WTC11 (cell line): ENCODE measurements at regions not wholly inside any gene's neighbourhood (a gene's known extent, or its start where the extent isn't known, plus 50 kb on each side); places are given as distances from the start of the nearest gene placed in this dataset.

Experiments used
- FOXJ3 ChIP-seq: sonication (generic); formaldehyde crosslinking; IDR thresholded peaks from 2 replicates; pipeline ENCODE4 v1.9.0; 2021; ENCODE audit warnings: missing genetic modification reagents, mild to moderate bottlenecking, borderline replicate concordance
- TF ChIP-seq, protein P1 (sequence below): fragments of 200-600 bp; IDR thresholded peaks from 2 replicates; pipeline ENCODE4 v1.8.0; 2022; ENCODE audit warnings: antibody characterized with exemption
- TF ChIP-seq, protein P2 (sequence below): sonication (generic); formaldehyde crosslinking; IDR thresholded peaks from 2 replicates; pipeline ENCODE4 v1.8.0; 2023; ENCODE audit warnings: missing genetic modification reagents

DNA sequence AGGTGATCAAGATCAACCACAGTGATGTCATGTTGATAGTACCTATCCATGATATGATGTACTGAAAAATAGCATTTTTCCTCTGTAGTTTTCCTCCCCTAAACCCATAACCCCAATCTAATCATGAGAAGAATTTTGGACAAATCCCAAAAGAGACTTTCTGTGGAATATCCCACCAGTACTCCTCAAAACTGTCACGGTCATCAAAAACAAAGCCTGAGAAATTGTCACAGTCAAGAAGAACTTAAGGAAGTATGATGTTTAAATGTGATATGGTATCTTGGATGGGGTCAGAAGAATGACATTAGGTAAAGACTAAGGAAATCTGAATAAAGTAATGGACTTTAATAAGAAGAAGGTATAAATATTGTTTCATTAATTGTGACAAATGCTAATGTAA is 248.8 kb downstream of the RMST start:
- TF ChIP-seq FOXJ3 (CRISPR knock-in tag): no peak
- TF ChIP-seq, protein P1, sequence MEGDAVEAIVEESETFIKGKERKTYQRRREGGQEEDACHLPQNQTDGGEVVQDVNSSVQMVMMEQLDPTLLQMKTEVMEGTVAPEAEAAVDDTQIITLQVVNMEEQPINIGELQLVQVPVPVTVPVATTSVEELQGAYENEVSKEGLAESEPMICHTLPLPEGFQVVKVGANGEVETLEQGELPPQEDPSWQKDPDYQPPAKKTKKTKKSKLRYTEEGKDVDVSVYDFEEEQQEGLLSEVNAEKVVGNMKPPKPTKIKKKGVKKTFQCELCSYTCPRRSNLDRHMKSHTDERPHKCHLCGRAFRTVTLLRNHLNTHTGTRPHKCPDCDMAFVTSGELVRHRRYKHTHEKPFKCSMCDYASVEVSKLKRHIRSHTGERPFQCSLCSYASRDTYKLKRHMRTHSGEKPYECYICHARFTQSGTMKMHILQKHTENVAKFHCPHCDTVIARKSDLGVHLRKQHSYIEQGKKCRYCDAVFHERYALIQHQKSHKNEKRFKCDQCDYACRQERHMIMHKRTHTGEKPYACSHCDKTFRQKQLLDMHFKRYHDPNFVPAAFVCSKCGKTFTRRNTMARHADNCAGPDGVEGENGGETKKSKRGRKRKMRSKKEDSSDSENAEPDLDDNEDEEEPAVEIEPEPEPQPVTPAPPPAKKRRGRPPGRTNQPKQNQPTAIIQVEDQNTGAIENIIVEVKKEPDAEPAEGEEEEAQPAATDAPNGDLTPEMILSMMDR: no peak
- TF ChIP-seq, protein P2, sequence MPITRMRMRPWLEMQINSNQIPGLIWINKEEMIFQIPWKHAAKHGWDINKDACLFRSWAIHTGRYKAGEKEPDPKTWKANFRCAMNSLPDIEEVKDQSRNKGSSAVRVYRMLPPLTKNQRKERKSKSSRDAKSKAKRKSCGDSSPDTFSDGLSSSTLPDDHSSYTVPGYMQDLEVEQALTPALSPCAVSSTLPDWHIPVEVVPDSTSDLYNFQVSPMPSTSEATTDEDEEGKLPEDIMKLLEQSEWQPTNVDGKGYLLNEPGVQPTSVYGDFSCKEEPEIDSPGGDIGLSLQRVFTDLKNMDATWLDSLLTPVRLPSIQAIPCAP: no peak
